Neuronal stem cell (in vitro differentiated cells): ENCODE measurements at regions not wholly inside any gene's neighbourhood (a gene's known extent, or its start where the extent isn't known, plus 50 kb on each side); places are given as distances from the start of the nearest gene placed in this dataset.

ENCODE experiments used
- DNase-seq: peaks from one replicate; pipeline ENCODE4 v3.0.0-alpha.2; 2013; ENCODE audit warnings: low spot score
- H2AFZ ChIP-seq: one replicate; pipeline ENCODE4 v1.6.1; 2013; ENCODE audit warnings: mild to moderate bottlenecking, low read length, inconsistent platforms
- H2AK5ac ChIP-seq: 2 replicates; pipeline ENCODE4 v1.6.1; 2013; ENCODE audit warnings: low read depth, mild to moderate bottlenecking, inconsistent platforms, low read length, moderate library complexity, mixed read lengths
- H2BK120ac ChIP-seq: 2 replicates; pipeline ENCODE4 v1.6.1; 2013; ENCODE audit warnings: low read depth, mild to moderate bottlenecking, inconsistent platforms, low read length, moderate library complexity, mixed read lengths
- H2BK12ac ChIP-seq: one replicate; pipeline ENCODE4 v1.6.1; 2013; ENCODE audit warnings: low read length, inconsistent platforms
- H2BK15ac ChIP-seq: 2 replicates; pipeline ENCODE4 v1.6.1; 2013; ENCODE audit warnings: mild to moderate bottlenecking, low read length, inconsistent platforms, mixed read lengths
- H2BK5ac ChIP-seq: one replicate; pipeline ENCODE4 v1.6.1; 2013; ENCODE audit warnings: inconsistent platforms, mild to moderate bottlenecking, low read length, moderate library complexity
- H3K14ac ChIP-seq: one replicate; pipeline ENCODE4 v1.6.1; 2013; ENCODE audit warnings: low read length, inconsistent platforms
- H3K18ac ChIP-seq: 2 replicates; pipeline ENCODE4 v1.6.1; 2013; ENCODE audit warnings: low read length, inconsistent platforms
- H3K23ac ChIP-seq: 2 replicates; pipeline ENCODE4 v1.6.1; 2013; ENCODE audit warnings: low read depth, mild to moderate bottlenecking, mixed read lengths, low read length, inconsistent platforms; ENCODE audit not compliant: poor library complexity
- H3K27ac ChIP-seq: replicated peaks from 3 replicates; pipeline ENCODE4 v1.5.1; 2013; ENCODE audit warnings: low read length, inconsistent platforms
- H3K27me3 ChIP-seq, 3 experiments: 2 replicates each; pipeline ENCODE4 v1.6.1; 2013; ENCODE audit warnings: low read length in 3 of 3, mild to moderate bottlenecking in 2 of 3, inconsistent platforms in 1 of 3, low read depth in 1 of 3, mixed read lengths in 1 of 3, moderate library complexity in 1 of 3; ENCODE audit not compliant: control insufficient read depth in 3 of 3, insufficient read depth in 3 of 3
- H3K36me3 ChIP-seq, 2 donors: replicated peaks in 1 of 2; 2 replicates each; pipeline ENCODE4 v1.6.1; 2013; ENCODE audit warnings: low read length in 2 of 2; ENCODE audit not compliant: control insufficient read depth in 2 of 2, insufficient read depth in 2 of 2
- H3K4ac ChIP-seq: 2 replicates; pipeline ENCODE4 v1.6.1; 2013; ENCODE audit warnings: inconsistent platforms, mild to moderate bottlenecking, low read length, moderate library complexity
- H3K4me1 ChIP-seq, 2 donors: 1 replicate in 1 of 2; 2 replicates in 1 of 2; pipeline ENCODE4 v1.6.1; 2013; ENCODE audit warnings: low read length in 2 of 2, low read depth in 1 of 2; ENCODE audit not compliant: control insufficient read depth in 2 of 2, insufficient read depth in 1 of 2
- H3K4me2 ChIP-seq: one replicate; pipeline ENCODE4 v1.6.1; 2013; ENCODE audit warnings: mild to moderate bottlenecking, low read length, inconsistent platforms; ENCODE audit not compliant: insufficient read depth, poor library complexity, severe bottlenecking
- H3K4me3 ChIP-seq, 2 donors: 2 replicates each; pipeline ENCODE4 v1.5.1; 2013; ENCODE audit warnings: low read length in 2 of 2, mild to moderate bottlenecking in 2 of 2, inconsistent platforms in 1 of 2, moderate library complexity in 1 of 2
- H3K79me1 ChIP-seq: one replicate; pipeline ENCODE4 v1.6.1; 2013; ENCODE audit warnings: low read depth, mild to moderate bottlenecking, inconsistent platforms, low read length, moderate library complexity
- H3K9ac ChIP-seq: one replicate; pipeline ENCODE4 v1.6.1; 2013; ENCODE audit warnings: mild to moderate bottlenecking, low read depth, low read length, inconsistent platforms; ENCODE audit not compliant: poor library complexity
- H3K9me3 ChIP-seq, 2 donors: replicated peaks in 1 of 2; 2 replicates each; pipeline versions ENCODE3 to v1.6.1; 2013; ENCODE audit warnings: low read length in 2 of 2, mild to moderate bottlenecking in 2 of 2, inconsistent platforms in 1 of 2, low read depth in 1 of 2, mixed read lengths in 1 of 2, moderate library complexity in 1 of 2; ENCODE audit not compliant: control insufficient read depth in 2 of 2, insufficient read depth in 1 of 2
- H4K8ac ChIP-seq: one replicate; pipeline ENCODE4 v1.6.1; 2013; ENCODE audit warnings: low read depth, mild to moderate bottlenecking, inconsistent platforms, low read length, moderate library complexity
- H4K91ac ChIP-seq: one replicate; pipeline ENCODE4 v1.6.1; 2013; ENCODE audit warnings: low read length, low read depth, mild to moderate bottlenecking, inconsistent platforms; ENCODE audit not compliant: poor library complexity
- WGBS, 2 donors: extraction: QIAGEN DNeasy Blood & Tissue Kit; methylation state at CpG; one replicate each; pipeline ENCODE4 v1.1.7; 2013; ENCODE audit warnings: missing lambda C conversion rate in 2 of 2, mixed read lengths in 1 of 2; ENCODE audit not compliant: insufficient read length in 2 of 2, insufficient replicate concordance in 1 of 2; ENCODE audit errors: extremely low coverage in 2 of 2; 5-methylcytosine and 5-hydroxymethylcytosine counted together

DNA sequence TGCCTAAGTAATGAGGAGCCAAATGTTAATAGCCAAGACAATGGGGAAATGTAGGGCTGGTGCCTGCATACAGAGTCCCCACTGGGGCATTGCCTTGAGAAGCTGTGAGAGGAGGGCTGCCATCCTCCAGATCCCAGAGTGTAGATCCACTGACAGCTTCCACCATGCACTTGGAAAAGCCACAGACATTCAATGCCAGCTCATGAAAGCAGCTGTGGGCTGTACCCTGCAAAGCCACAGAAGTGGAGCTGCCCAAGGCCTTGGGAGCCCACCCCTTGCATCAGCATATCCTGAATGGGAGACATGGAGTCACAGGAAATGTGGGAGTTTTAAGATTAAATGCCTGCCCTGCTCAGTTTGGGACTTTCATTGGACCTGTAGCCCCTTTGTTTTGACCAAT, 244.7 kb downstream of the BTG1 start:
- Histone ChIP-seq H3K14ac (no peak overlapping the region), H2BK12ac (no peak overlapping the region), H3K4ac (no peak overlapping the region), H3K36me3 (no peaks in the 10 kb centered on the region), H3K9me3 (peaks cover 5 to 19% of the 10 kb centered on the region in 2 donors), H2AFZ (no peak overlapping the region), H3K27ac (no peak overlapping the region), H3K23ac (no peak overlapping the region), H3K4me3 (no peak overlapping the region), H3K18ac (no peak overlapping the region), H3K27me3 (no peaks in the 10 kb centered on the region), H3K4me2 (no peak overlapping the region), H2BK5ac (no peak overlapping the region), H4K8ac (no peak overlapping the region), H2BK15ac (no peak overlapping the region), H2AK5ac (no peak overlapping the region), H3K9ac (no peak overlapping the region), H2BK120ac (no peak overlapping the region), H4K91ac (no peak overlapping the region), H3K79me1 (no peaks in the 10 kb centered on the region), H3K4me1 (peaks cover 5 to 15% of the 10 kb centered on the region in 2 donors)
- no peak for DNase-seq

DNA sequence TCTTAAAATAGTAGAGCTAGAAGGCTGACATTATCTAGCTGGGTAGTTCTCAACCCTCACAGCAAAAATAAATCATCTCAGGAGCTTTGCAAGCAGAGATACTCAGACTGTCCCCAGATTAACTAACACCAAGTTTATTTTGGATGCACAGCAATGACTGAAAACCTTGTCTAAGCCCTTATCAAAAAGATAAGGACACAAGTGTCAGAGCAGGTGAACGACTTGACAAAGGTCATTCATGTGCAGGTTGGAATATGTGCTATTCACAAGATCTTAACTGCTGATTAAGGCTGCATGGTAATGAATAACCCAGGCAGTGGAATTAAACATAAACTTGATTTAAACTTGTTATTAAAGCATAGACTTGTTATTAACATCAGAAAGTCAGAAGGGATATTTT, 246.6 kb downstream of the BTG1 start:
- Histone ChIP-seq H3K27me3 (no peaks in the 10 kb centered on the region), H3K27ac (peak overlapping the region; percentile 10)
- no CpG with 5 or more reads among the region's 1 CpG for WGBS, 2 donors

DNA sequence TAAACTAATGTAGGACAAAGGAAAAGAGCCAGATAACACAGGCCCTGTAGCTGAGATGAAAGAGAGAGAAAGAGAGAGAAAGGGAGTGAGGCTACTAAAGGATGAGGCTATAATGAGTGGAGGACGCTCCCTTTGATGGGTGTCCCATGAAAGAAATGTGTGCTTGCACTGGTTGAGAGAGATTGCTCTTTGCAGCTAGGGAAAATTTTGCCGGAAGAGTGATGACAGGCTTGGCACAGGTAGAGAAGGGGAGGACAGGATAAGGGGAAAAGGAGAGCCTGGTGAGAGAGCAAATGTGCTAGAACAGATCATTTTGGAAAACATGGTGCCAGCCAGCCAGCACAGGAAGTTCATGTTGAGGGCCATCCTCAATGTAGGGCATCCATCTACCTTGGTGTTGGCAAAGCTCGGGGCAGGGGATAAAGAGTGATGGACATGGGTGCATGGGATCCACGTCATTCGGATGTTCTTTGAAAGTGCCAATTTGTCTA, 248.6 kb downstream of the BTG1 start:
- no CpG with 5 or more reads among the region's 5 CpGs for WGBS, 2 donors
- Histone ChIP-seq H2BK5ac (no peak overlapping the region), H3K36me3 (no peaks in the 10 kb centered on the region), H3K4me2 (no peak overlapping the region), H3K79me1 (no peaks in the 10 kb centered on the region), H3K4me1 (peaks cover 5 to 8% of the 10 kb centered on the region in 2 donors), H3K23ac (no peak overlapping the region), H3K4me3 (no peak overlapping the region), H2BK12ac (no peak overlapping the region), H3K9me3 (peaks cover 3 to 12% of the 10 kb centered on the region in 2 donors), H3K18ac (no peak overlapping the region), H2BK120ac (no peak overlapping the region), H3K9ac (no peak overlapping the region), H4K91ac (no peak overlapping the region), H3K4ac (no peak overlapping the region), H2AFZ (peak overlapping the region; percentile 44), H3K14ac (no peak overlapping the region), H3K27me3 (no peaks in the 10 kb centered on the region), H2BK15ac (no peak overlapping the region), H2AK5ac (no peak overlapping the region), H4K8ac (no peak overlapping the region), H3K27ac (no peak overlapping the region)
- no peak for DNase-seq

More for the DNA sequence above, 246.6 kb downstream of the BTG1 start:
- no peak for DNase-seq
- Histone ChIP-seq H2AFZ (no peak overlapping the region), H3K18ac (no peak overlapping the region), H4K8ac (no peak overlapping the region), H3K23ac (no peak overlapping the region), H3K4ac (no peak overlapping the region), H2BK12ac (no peak overlapping the region), H2BK120ac (no peak overlapping the region), H3K4me2 (no peak overlapping the region), H2BK5ac (no peak overlapping the region), H3K79me1 (no peaks in the 10 kb centered on the region), H3K4me1 (peaks cover 5 to 15% of the 10 kb centered on the region in 2 donors), H4K91ac (no peak overlapping the region), H3K4me3 (no peak overlapping the region), H2BK15ac (no peak overlapping the region), H3K36me3 (no peaks in the 10 kb centered on the region), H3K14ac (no peak overlapping the region), H2AK5ac (no peak overlapping the region), H3K9me3 (peaks cover 5 to 12% of the 10 kb centered on the region in 2 donors), H3K9ac (no peak overlapping the region)

DNA sequence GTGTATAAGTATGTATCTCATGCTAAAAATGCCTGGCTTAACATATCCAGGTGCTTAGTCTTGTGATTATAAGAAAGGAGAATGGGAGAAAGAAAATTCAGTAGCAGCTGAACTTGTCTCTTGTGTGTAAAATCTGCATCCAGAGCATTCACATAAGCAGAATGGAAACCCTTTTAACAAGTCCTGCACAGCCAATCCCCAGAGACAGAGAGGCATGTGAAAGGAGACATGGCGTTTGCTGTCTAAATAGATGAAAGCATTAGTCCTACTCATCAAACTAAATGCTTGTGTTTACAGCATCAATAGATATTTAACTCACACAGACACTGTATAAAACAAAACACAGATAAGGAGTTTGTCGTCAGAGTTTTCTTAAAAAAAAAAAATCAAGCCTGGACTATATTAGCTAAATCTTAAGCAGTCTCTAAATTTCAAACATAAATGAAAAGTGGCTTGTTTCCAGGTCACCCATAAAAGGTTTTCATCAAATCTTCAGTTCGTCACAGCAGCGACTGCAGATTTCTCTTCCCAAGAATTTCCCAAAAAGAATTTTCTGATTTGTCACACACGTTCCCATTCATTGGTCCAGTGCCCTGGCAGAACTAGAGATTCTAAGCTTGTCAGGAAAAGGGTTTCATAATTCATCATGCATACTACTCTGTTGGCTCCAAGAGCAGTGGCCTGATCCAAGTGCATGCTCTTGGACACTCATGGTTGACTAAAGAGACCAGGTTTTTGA, 249.2 kb downstream of the BTG1 start:
- H4K91ac ChIP-seq = no peak overlapping the region
- peak overlapping the region; percentile 44 for H2AFZ ChIP-seq
- no peak overlapping the region for H3K4me2 ChIP-seq
- no peak for DNase-seq
- WGBS, 2 donors = no CpG with 5 or more reads among the region's 5 CpGs
- no peaks in the 10 kb centered on the region for H3K27me3 ChIP-seq
- H3K9ac ChIP-seq = no peak overlapping the region
- no peak overlapping the region for H2BK15ac ChIP-seq
- peaks cover 3 to 10% of the 10 kb centered on the region in 2 donors for H3K9me3 ChIP-seq
- no peak overlapping the region for H3K14ac ChIP-seq
- H3K18ac ChIP-seq = no peak overlapping the region
- H3K4ac ChIP-seq = no peak overlapping the region
- no peak overlapping the region for H4K8ac ChIP-seq
- no peaks in the 10 kb centered on the region for H3K36me3 ChIP-seq
- H3K4me1 ChIP-seq = peaks cover 4 to 5% of the 10 kb centered on the region in 2 donors
- no peak overlapping the region for H3K23ac ChIP-seq
- H2BK5ac ChIP-seq = no peak overlapping the region
- H3K79me1 ChIP-seq = no peaks in the 10 kb centered on the region
- H3K27ac ChIP-seq = no peak overlapping the region
- no peak overlapping the region for H2BK120ac ChIP-seq
- H2AK5ac ChIP-seq = no peak overlapping the region
- H3K4me3 ChIP-seq = no peak overlapping the region
- no peak overlapping the region for H2BK12ac ChIP-seq
